A549 (cell line): ENCODE measurements at regions not wholly inside any gene's neighbourhood (a gene's known extent, or its start where the extent isn't known, plus 50 kb on each side); places are given as distances from the start of the nearest gene placed in this dataset.

Source experiments
- ATAC-seq, 2 experiments: fragments of 200-7000 bp in 1 of 2; fragments of >200 bp in 1 of 2; cut with Nextera tagmentation in 1 of 2; cut with Tn5 transposase in 1 of 2; 3 replicates each; pipeline versions ENCODE4 v1.8.0 to v1.9.1; 2018 to 2020; ENCODE audit warnings: mild to moderate bottlenecking in 1 of 2, moderate library complexity in 1 of 2
- CTCF ChIA-PET: fragments of 300-600 bp; sonication (Branson Sonifier 250); formaldehyde crosslinking; extraction: SDS; loops from one replicate; lab custom pipeline; 2021; ENCODE audit warnings: antibody characterized with exemption, inconsistent platforms; lab: Yijun Ruan, JAX
- POLR2A ChIA-PET: fragments of 350-600 bp; formaldehyde crosslinking; extraction: SDS; loops from one replicate; lab custom pipeline; 2021; ENCODE audit warnings: antibody characterized with exemption, inconsistent platforms; lab: Yijun Ruan, JAX
- DNase-seq, 2 experiments: peaks; one replicate each; pipeline versions ENCODE4 v3.0.0 to v3.0.0-alpha.2; 2011 to 2016; ENCODE audit warnings: low read depth in 1 of 2, low spot score in 1 of 2
- FAIRE-seq: peaks from 2 replicates; lab custom pipeline; 2011; peaks lifted over from hg19 to GRCh38; lab: Jason Lieb, UNC
- H3K27ac ChIP-seq, 2 experiments: fragments of >200 bp; sonication (Bioruptor Twin); formaldehyde crosslinking; 3 replicates each; pipeline ENCODE4 v1.5.1; 2016 to 2017
- H3K4me1 ChIP-seq: fragments of >200 bp; sonication (Bioruptor Twin); formaldehyde crosslinking; 3 replicates; pipeline ENCODE4 v1.6.1; 2016
- H3K4me2 ChIP-seq: fragments of >200 bp; sonication (Bioruptor Twin); formaldehyde crosslinking; 3 replicates; pipeline ENCODE4 v1.6.1; 2016
- H3K4me3 ChIP-seq: fragments of >200 bp; sonication (Bioruptor Twin); formaldehyde crosslinking; 3 replicates; pipeline ENCODE4 v1.5.1; 2016
- H3K9me3 ChIP-seq: fragments of >200 bp; sonication (Bioruptor Twin); formaldehyde crosslinking; 3 replicates; pipeline ENCODE4 v1.6.1; 2016
- ATOH8 ChIP-seq: fragments of 250-450 bp; sonication (Bioruptor Pico); IDR thresholded peaks from 2 replicates; pipeline ENCODE4 v1.5.0; 2020; ENCODE audit warnings: low read depth, mild to moderate bottlenecking, moderate library complexity
- CBX8 ChIP-seq: fragments of 200-600 bp; sonication (generic); IDR thresholded peaks from 2 replicates; pipeline ENCODE4 v1.6.1; 2016
- EHMT2 ChIP-seq: fragments of 200-600 bp; sonication (generic); IDR thresholded peaks from 2 replicates; pipeline ENCODE4 v1.6.1; 2016; ENCODE audit warnings: antibody characterized with exemption, low read depth, mild to moderate bottlenecking, moderate library complexity
- FOSL2 ChIP-seq, 2 experiments: fragments of 450-650 bp in 1 of 2; fragments of >200 bp in 1 of 2; sonication (Bioruptor Twin) in 1 of 2; formaldehyde crosslinking; IDR thresholded peaks; 2 replicates each; pipeline versions ENCODE4 v1.5.0 to v1.6.1; 2016 to 2020; ENCODE audit warnings: mild to moderate bottlenecking in 1 of 2, moderate library complexity in 1 of 2
- GATA3 ChIP-seq: IDR thresholded peaks from 2 replicates; pipeline ENCODE4 v1.6.1; 2012; ENCODE audit warnings: borderline replicate concordance
- HEYL ChIP-seq: fragments of 250-450 bp; sonication (Bioruptor Pico); IDR thresholded peaks from 2 replicates; pipeline ENCODE4 v1.8.0; 2021; ENCODE audit warnings: mild to moderate bottlenecking, moderate library complexity
- JUN ChIP-seq, 2 experiments: fragments of >200 bp; sonication (Bioruptor Twin); formaldehyde crosslinking; IDR thresholded peaks; 2 replicates in 1 of 2; 3 replicates in 1 of 2; pipeline ENCODE4 v1.6.1; 2016 to 2017
- MAZ ChIP-seq: fragments of 150-350 bp; IDR thresholded peaks from 2 replicates; pipeline ENCODE4 v1.6.1; 2014; ENCODE audit warnings: antibody characterized with exemption, low read depth, low read length, borderline replicate concordance
- NFE2L2 ChIP-seq: fragments of 150-350 bp; conservative IDR thresholded peaks from 2 replicates; pipeline ENCODE4 v1.6.1; 2014; ENCODE audit warnings: low read length
- NPAS2 ChIP-seq: fragments of 250-450 bp; sonication (Bioruptor Pico); IDR thresholded peaks from 2 replicates; pipeline ENCODE4 v1.8.0; 2022; ENCODE audit warnings: mild to moderate bottlenecking, moderate library complexity, borderline replicate concordance
- PBX3 ChIP-seq: IDR thresholded peaks from 2 replicates; pipeline ENCODE4 v1.6.1; 2012
- PHF8 ChIP-seq: fragments of 200-600 bp; sonication (generic); IDR thresholded peaks from 2 replicates; pipeline ENCODE4 v1.6.1; 2016; ENCODE audit warnings: low read depth, mild to moderate bottlenecking, antibody characterized with exemption, moderate library complexity, borderline replicate concordance
- POLR2A ChIP-seq: IDR thresholded peaks from 2 replicates; pipeline ENCODE4 v1.6.1; 2012; ENCODE audit warnings: mild to moderate bottlenecking, low read length
- POLR2AphosphoS2 ChIP-seq: conservative IDR thresholded peaks from 2 replicates; pipeline ENCODE4 v1.6.1; 2012; ENCODE audit warnings: low read length, improper control_type of control experiment, inconsistent platforms
- RCOR1 ChIP-seq: fragments of 150-350 bp; IDR thresholded peaks from 2 replicates; pipeline ENCODE4 v1.6.1; 2014; ENCODE audit warnings: antibody characterized with exemption, low read length, low read depth
- TFCP2L1 ChIP-seq: fragments of 250-450 bp; sonication (Bioruptor Pico); IDR thresholded peaks from 2 replicates; pipeline ENCODE4 v1.5.0; 2021; ENCODE audit warnings: mild to moderate bottlenecking
- TP53 ChIP-seq: fragments of 250-450 bp; sonication (Bioruptor Pico); IDR thresholded peaks from 2 replicates; pipeline ENCODE4 v1.5.0; 2021; ENCODE audit warnings: mild to moderate bottlenecking, moderate library complexity
- ZFP36 ChIP-seq: fragments of 450-650 bp; IDR thresholded peaks from 2 replicates; pipeline ENCODE4 v1.6.1; 2014; ENCODE audit warnings: borderline replicate concordance; ENCODE audit not compliant: partially characterized antibody
- ZNF302 ChIP-seq: fragments of 250-450 bp; sonication (Bioruptor Pico); IDR thresholded peaks from 2 replicates; pipeline ENCODE4 v1.9.0; 2021; ENCODE audit warnings: inconsistent platforms, mild to moderate bottlenecking, moderate library complexity
- WGBS: methylation state at CpG from one replicate; pipeline ENCODE4 v1.1.6; 2017; ENCODE audit errors: missing lambda C conversion rate; 5-methylcytosine and 5-hydroxymethylcytosine counted together
- TF ChIP-seq, protein P1 (sequence below): fragments of 150-350 bp; IDR thresholded peaks from 2 replicates; pipeline ENCODE4 v1.6.1; 2014; ENCODE audit warnings: low read depth, mild to moderate bottlenecking, low read length
- TF ChIP-seq, protein P2 (sequence below): IDR thresholded peaks from 2 replicates; pipeline ENCODE4 v1.6.1; 2012

DNA sequence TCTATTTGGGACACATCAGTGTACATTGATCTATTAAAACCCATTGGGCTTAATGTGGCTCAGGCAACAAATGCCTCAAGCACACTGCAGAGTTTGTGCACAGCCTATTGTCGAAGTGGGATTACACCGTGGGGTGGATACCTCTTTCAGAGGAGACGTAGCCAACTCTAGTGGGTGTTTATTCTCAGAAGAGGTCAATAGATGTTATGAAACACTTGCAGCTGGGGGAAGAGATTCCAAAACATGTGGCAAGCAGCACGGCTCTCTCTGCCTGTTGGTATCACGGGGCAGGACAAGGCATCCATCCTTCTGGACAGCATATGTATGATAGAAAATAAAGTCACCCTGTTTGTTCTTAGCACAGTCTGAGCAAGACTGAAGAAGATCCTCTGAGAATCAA lies 121.4 kb upstream of the COPS8 start:
- H3K4me2 ChIP-seq, result no peak overlapping the region
- CTCF ChIA-PET, result interaction anchor here (0.7 kb wide), 1 partner anchor 964 kb away, joined by 3 read pairs; no protein-coding TSS in a partner anchor
- POLR2A ChIA-PET, result no interaction called here
- DNase-seq, result no peak
- no peak overlapping the region for H3K4me3 ChIP-seq
- ATAC-seq, result no peak
- no peaks in the 10 kb centered on the region for H3K9me3 ChIP-seq
- no peak overlapping the region for H3K27ac ChIP-seq
- FAIRE-seq, result no peak
- 42% methylated on average over 5 of the region's 5 CpGs for WGBS
- no peaks in the 10 kb centered on the region for H3K4me1 ChIP-seq
- TF ChIP-seq GATA3 (no peak), PBX3 (no peak), JUN (IDR thresholded peaks at IDR 0.05) (no peak), HEYL (CRISPR knock-in tag) (no peak), ATOH8 (CRISPR knock-in tag) (no peak)
- TF ChIP-seq, protein P1, sequence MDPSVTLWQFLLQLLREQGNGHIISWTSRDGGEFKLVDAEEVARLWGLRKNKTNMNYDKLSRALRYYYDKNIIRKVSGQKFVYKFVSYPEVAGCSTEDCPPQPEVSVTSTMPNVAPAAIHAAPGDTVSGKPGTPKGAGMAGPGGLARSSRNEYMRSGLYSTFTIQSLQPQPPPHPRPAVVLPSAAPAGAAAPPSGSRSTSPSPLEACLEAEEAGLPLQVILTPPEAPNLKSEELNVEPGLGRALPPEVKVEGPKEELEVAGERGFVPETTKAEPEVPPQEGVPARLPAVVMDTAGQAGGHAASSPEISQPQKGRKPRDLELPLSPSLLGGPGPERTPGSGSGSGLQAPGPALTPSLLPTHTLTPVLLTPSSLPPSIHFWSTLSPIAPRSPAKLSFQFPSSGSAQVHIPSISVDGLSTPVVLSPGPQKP, result no peak
- TF ChIP-seq, all 56 proteins: peak for 0

DNA sequence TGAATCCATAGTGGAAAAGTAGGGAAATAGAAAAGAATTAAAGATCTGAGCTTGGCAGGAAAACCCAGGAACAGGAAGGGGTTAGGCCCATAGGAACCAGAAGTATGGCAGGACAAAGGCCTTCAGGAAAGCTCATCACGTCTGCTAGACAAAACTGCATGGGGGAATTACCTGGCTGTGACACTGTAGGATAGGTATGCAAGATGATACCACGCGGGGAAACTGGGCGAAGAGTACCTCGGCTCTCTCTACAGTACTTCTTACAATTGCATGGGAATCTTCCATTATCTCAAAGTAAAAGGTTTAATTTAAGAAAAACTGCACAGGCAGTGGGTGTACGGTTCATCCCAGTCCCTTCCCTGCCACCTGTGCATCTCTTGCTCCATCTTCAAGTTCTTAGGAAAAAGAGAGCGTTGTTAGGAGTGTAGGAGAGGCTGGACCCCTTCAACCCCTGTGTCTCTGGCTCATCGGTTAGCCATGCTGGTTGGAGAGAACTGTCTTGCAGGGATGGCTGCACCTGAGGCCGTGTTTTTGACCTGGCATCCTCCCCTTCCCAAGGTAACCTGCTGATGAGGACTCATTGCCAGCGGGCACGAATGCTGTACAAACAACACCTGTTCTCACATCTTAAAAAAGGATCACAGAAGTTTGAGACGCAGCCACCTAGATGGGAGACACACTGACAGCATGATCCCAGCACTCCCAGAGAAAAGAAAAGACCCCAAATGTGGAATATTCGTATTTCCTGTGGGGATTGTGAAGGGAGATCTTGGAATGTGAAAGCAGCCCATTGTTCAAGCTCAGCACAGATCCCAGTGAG lies 120.5 kb upstream of the COPS8 start:
- WGBS, result 63% methylated on average over 13 of the region's 13 CpGs
- FAIRE-seq, result no peak
- DNase-seq, result no peak
- Histone ChIP-seq H3K9me3 (no peaks in the 10 kb centered on the region), H3K4me2 (no peak overlapping the region), H3K4me1 (no peaks in the 10 kb centered on the region), H3K4me3 (no peak overlapping the region), H3K27ac (no peak overlapping the region)
- ChIA-PET POLR2A (no interaction called here), CTCF (no interaction called here)
- no peak for TF ChIP-seq TP53
- no peak for TF ChIP-seq POLR2A
- no peak for TF ChIP-seq MAZ
- no peak for TF ChIP-seq GATA3
- no peak for TF ChIP-seq PHF8
- no peak for TF ChIP-seq ZFP36
- TF ChIP-seq ZNF302 (CRISPR knock-in tag), result no peak
- no peak for TF ChIP-seq NPAS2 (CRISPR knock-in tag)
- no peak for TF ChIP-seq TFCP2L1 (CRISPR knock-in tag)
- no peak for TF ChIP-seq EHMT2
- TF ChIP-seq POLR2AphosphoS2, result no peak
- no peak for TF ChIP-seq HEYL (CRISPR knock-in tag)
- TF ChIP-seq RCOR1, result no peak
- TF ChIP-seq NFE2L2, result no peak
- TF ChIP-seq FOSL2 (IDR thresholded peaks at IDR 0.05), result no peak
- TF ChIP-seq FOSL2 (CRISPR knock-in tag; IDR thresholded peaks at IDR 0.05), result no peak
- TF ChIP-seq CBX8, result no peak
- TF ChIP-seq, protein P1, result no peak
- TF ChIP-seq, protein P2, sequence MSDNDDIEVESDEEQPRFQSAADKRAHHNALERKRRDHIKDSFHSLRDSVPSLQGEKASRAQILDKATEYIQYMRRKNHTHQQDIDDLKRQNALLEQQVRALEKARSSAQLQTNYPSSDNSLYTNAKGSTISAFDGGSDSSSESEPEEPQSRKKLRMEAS, result no peak
- TF ChIP-seq, all 56 proteins: peak for 0
- ATAC-seq, result no peak
